Neuronal stem cell (in vitro differentiated cells): ENCODE measurements at regions not wholly inside any gene's neighbourhood (a gene's known extent, or its start where the extent isn't known, plus 50 kb on each side); places are given as distances from the start of the nearest gene placed in this dataset.

Experiments
- DNase-seq: peaks from one replicate; pipeline ENCODE4 v3.0.0-alpha.2; 2013; ENCODE audit warnings: low spot score
- H2AFZ ChIP-seq: one replicate; pipeline ENCODE4 v1.6.1; 2013; ENCODE audit warnings: mild to moderate bottlenecking, low read length, inconsistent platforms
- H2AK5ac ChIP-seq: 2 replicates; pipeline ENCODE4 v1.6.1; 2013; ENCODE audit warnings: low read depth, mild to moderate bottlenecking, inconsistent platforms, low read length, moderate library complexity, mixed read lengths
- H2BK120ac ChIP-seq: 2 replicates; pipeline ENCODE4 v1.6.1; 2013; ENCODE audit warnings: low read depth, mild to moderate bottlenecking, inconsistent platforms, low read length, moderate library complexity, mixed read lengths
- H2BK12ac ChIP-seq: one replicate; pipeline ENCODE4 v1.6.1; 2013; ENCODE audit warnings: low read length, inconsistent platforms
- H2BK15ac ChIP-seq: 2 replicates; pipeline ENCODE4 v1.6.1; 2013; ENCODE audit warnings: mild to moderate bottlenecking, low read length, inconsistent platforms, mixed read lengths
- H2BK5ac ChIP-seq: one replicate; pipeline ENCODE4 v1.6.1; 2013; ENCODE audit warnings: inconsistent platforms, mild to moderate bottlenecking, low read length, moderate library complexity
- H3K14ac ChIP-seq: one replicate; pipeline ENCODE4 v1.6.1; 2013; ENCODE audit warnings: low read length, inconsistent platforms
- H3K18ac ChIP-seq: 2 replicates; pipeline ENCODE4 v1.6.1; 2013; ENCODE audit warnings: low read length, inconsistent platforms
- H3K23ac ChIP-seq: 2 replicates; pipeline ENCODE4 v1.6.1; 2013; ENCODE audit warnings: low read depth, mild to moderate bottlenecking, mixed read lengths, low read length, inconsistent platforms; ENCODE audit not compliant: poor library complexity
- H3K27ac ChIP-seq: replicated peaks from 3 replicates; pipeline ENCODE4 v1.5.1; 2013; ENCODE audit warnings: low read length, inconsistent platforms
- H3K27me3 ChIP-seq, 3 experiments: 2 replicates each; pipeline ENCODE4 v1.6.1; 2013; ENCODE audit warnings: low read length in 3 of 3, mild to moderate bottlenecking in 2 of 3, inconsistent platforms in 1 of 3, low read depth in 1 of 3, mixed read lengths in 1 of 3, moderate library complexity in 1 of 3; ENCODE audit not compliant: control insufficient read depth in 3 of 3, insufficient read depth in 3 of 3
- H3K36me3 ChIP-seq, 2 donors: replicated peaks in 1 of 2; 2 replicates each; pipeline ENCODE4 v1.6.1; 2013; ENCODE audit warnings: low read length in 2 of 2; ENCODE audit not compliant: control insufficient read depth in 2 of 2, insufficient read depth in 2 of 2
- H3K4ac ChIP-seq: 2 replicates; pipeline ENCODE4 v1.6.1; 2013; ENCODE audit warnings: inconsistent platforms, mild to moderate bottlenecking, low read length, moderate library complexity
- H3K4me1 ChIP-seq, 2 donors: 1 replicate in 1 of 2; 2 replicates in 1 of 2; pipeline ENCODE4 v1.6.1; 2013; ENCODE audit warnings: low read length in 2 of 2, low read depth in 1 of 2; ENCODE audit not compliant: control insufficient read depth in 2 of 2, insufficient read depth in 1 of 2
- H3K4me2 ChIP-seq: one replicate; pipeline ENCODE4 v1.6.1; 2013; ENCODE audit warnings: mild to moderate bottlenecking, low read length, inconsistent platforms; ENCODE audit not compliant: insufficient read depth, poor library complexity, severe bottlenecking
- H3K4me3 ChIP-seq, 2 donors: 2 replicates each; pipeline ENCODE4 v1.5.1; 2013; ENCODE audit warnings: low read length in 2 of 2, mild to moderate bottlenecking in 2 of 2, inconsistent platforms in 1 of 2, moderate library complexity in 1 of 2
- H3K79me1 ChIP-seq: one replicate; pipeline ENCODE4 v1.6.1; 2013; ENCODE audit warnings: low read depth, mild to moderate bottlenecking, inconsistent platforms, low read length, moderate library complexity
- H3K9ac ChIP-seq: one replicate; pipeline ENCODE4 v1.6.1; 2013; ENCODE audit warnings: mild to moderate bottlenecking, low read depth, low read length, inconsistent platforms; ENCODE audit not compliant: poor library complexity
- H3K9me3 ChIP-seq, 2 donors: replicated peaks in 1 of 2; 2 replicates each; pipeline versions ENCODE3 to v1.6.1; 2013; ENCODE audit warnings: low read length in 2 of 2, mild to moderate bottlenecking in 2 of 2, inconsistent platforms in 1 of 2, low read depth in 1 of 2, mixed read lengths in 1 of 2, moderate library complexity in 1 of 2; ENCODE audit not compliant: control insufficient read depth in 2 of 2, insufficient read depth in 1 of 2
- H4K8ac ChIP-seq: one replicate; pipeline ENCODE4 v1.6.1; 2013; ENCODE audit warnings: low read depth, mild to moderate bottlenecking, inconsistent platforms, low read length, moderate library complexity
- H4K91ac ChIP-seq: one replicate; pipeline ENCODE4 v1.6.1; 2013; ENCODE audit warnings: low read length, low read depth, mild to moderate bottlenecking, inconsistent platforms; ENCODE audit not compliant: poor library complexity
- WGBS, 2 donors: extraction: QIAGEN DNeasy Blood & Tissue Kit; methylation state at CpG; one replicate each; pipeline ENCODE4 v1.1.7; 2013; ENCODE audit warnings: missing lambda C conversion rate in 2 of 2, mixed read lengths in 1 of 2; ENCODE audit not compliant: insufficient read length in 2 of 2, insufficient replicate concordance in 1 of 2; ENCODE audit errors: extremely low coverage in 2 of 2; 5-methylcytosine and 5-hydroxymethylcytosine counted together

DNA sequence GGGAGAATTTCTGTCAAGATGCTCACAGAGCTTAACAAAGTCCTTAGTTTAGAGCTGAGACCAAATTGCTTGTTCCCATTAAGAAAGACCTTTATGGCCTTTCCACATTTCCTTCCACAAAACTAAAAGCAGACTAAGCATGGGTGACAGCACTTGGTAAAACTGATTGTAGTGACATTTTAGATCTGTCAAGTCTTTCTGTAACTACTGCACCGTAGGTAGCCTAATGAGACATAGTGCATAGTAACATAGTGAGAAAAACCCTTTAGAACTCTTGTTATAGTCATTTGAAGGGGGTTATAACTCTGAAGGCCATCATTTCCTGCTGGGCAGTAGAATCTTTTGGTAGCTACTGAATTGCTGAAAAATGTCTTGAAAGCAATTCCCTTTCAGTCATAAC, 990.9 kb upstream of the CNTN5 start:
- H3K9ac ChIP-seq: no peak overlapping the region
- H2AK5ac ChIP-seq: no peak overlapping the region
- H3K9me3 ChIP-seq: peaks cover 0 to 2% of the 10 kb centered on the region in 2 donors
- no peak overlapping the region for H3K4me3 ChIP-seq
- no peaks in the 10 kb centered on the region for H3K4me1 ChIP-seq
- DNase-seq: no peak
- H3K4ac ChIP-seq: no peak overlapping the region
- no peak overlapping the region for H2BK120ac ChIP-seq
- WGBS, 2 donors: no CpG with 5 or more reads among the region's 1 CpG
- H3K36me3 ChIP-seq: no peaks in the 10 kb centered on the region
- no peak overlapping the region for H3K18ac ChIP-seq
- no peaks in the 10 kb centered on the region for H3K27me3 ChIP-seq
- no peak overlapping the region for H2AFZ ChIP-seq
- no peak overlapping the region for H3K14ac ChIP-seq
- H4K91ac ChIP-seq: no peak overlapping the region
- no peak overlapping the region for H2BK5ac ChIP-seq
- H2BK15ac ChIP-seq: no peak overlapping the region
- H3K27ac ChIP-seq: no peak overlapping the region
- H4K8ac ChIP-seq: no peak overlapping the region
- no peaks in the 10 kb centered on the region for H3K79me1 ChIP-seq
- H3K4me2 ChIP-seq: no peak overlapping the region
- H2BK12ac ChIP-seq: no peak overlapping the region
- no peak overlapping the region for H3K23ac ChIP-seq

DNA sequence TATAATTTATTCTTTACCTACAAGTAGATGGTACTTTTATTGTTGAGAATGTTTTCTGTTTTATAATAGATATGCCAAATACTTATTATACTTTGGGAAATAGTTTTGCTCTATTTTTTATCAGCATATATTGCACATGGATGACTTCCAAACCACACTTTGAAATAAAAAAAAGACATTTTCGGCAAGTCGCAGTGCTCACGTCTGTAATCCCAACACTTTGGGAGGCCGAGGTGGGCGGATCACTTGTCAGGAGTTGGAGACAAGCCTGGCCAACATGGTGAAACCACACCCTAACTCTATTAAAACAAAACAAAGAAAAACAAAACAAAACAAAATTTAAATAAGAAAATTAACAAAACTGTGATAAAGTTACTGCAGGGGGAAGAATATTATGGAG, 983.9 kb upstream of the CNTN5 start:
- H2BK15ac ChIP-seq: no peak overlapping the region
- no peak overlapping the region for H2AFZ ChIP-seq
- H3K4me1 ChIP-seq: no peaks in the 10 kb centered on the region
- no peak overlapping the region for H3K23ac ChIP-seq
- H4K8ac ChIP-seq: no peak overlapping the region
- H2BK12ac ChIP-seq: no peak overlapping the region
- H2AK5ac ChIP-seq: no peak overlapping the region
- peaks cover 0 to 2% of the 10 kb centered on the region in 2 donors for H3K9me3 ChIP-seq
- no peak overlapping the region for H3K18ac ChIP-seq
- no CpG with 5 or more reads among the region's 5 CpGs for WGBS, 2 donors
- DNase-seq: no peak
- no peak overlapping the region for H3K27ac ChIP-seq
- H2BK5ac ChIP-seq: no peak overlapping the region
- no peak overlapping the region for H3K4me3 ChIP-seq
- no peak overlapping the region for H3K4me2 ChIP-seq
- no peak overlapping the region for H3K4ac ChIP-seq
- no peak overlapping the region for H4K91ac ChIP-seq
- H3K9ac ChIP-seq: no peak overlapping the region
- H3K36me3 ChIP-seq: no peaks in the 10 kb centered on the region
- no peaks in the 10 kb centered on the region for H3K79me1 ChIP-seq
- H3K27me3 ChIP-seq: no peaks in the 10 kb centered on the region
- no peak overlapping the region for H2BK120ac ChIP-seq
- H3K14ac ChIP-seq: no peak overlapping the region

DNA sequence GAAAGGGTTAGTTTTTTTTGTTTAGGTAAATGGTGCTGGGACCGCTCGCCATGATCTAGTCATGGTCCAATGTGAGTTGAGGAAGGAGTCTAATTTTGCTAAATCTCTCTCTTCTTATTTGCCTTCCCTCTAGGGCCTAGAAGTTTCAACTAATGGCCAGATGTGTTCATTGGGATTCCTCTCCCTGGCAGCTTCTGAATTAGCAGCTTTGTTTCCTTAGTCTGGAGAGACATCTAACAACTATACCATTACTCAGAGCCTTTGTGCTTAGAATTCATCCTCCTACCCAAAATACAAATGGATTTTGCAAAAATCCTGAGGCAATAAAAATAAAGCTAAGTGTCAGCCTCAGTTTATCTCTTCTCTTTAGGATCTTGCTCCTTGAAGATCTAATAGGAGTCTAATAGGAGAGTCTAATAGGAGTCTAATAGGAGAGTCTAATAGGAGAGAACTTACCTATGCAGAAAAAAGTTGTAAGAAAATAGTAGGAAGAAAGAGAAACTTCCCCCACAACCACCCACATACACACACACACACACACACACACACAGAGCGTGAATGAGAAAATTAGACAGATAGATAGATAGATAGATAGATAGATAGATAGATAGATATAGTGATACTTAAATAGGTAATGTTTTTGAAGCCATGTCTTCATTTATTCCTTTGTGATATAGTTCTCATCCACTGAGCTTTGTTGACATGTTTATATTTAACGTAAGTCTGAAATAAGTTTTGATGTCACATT, 980.5 kb upstream of the CNTN5 start:
- no peak overlapping the region for H3K27ac ChIP-seq
- no peak overlapping the region for H2AFZ ChIP-seq
- no peak overlapping the region for H3K14ac ChIP-seq
- H3K27me3 ChIP-seq: no peaks in the 10 kb centered on the region
- H2AK5ac ChIP-seq: no peak overlapping the region
- no peak overlapping the region for H2BK5ac ChIP-seq
- WGBS, 2 donors: no CpG with 5 or more reads among the region's 4 CpGs
- no peaks in the 10 kb centered on the region for H3K79me1 ChIP-seq
- no peaks in the 10 kb centered on the region for H3K9me3 ChIP-seq
- no peak overlapping the region for H2BK120ac ChIP-seq
- H2BK15ac ChIP-seq: no peak overlapping the region
- no peak overlapping the region for H3K23ac ChIP-seq
- H3K9ac ChIP-seq: no peak overlapping the region
- H3K36me3 ChIP-seq: no peaks in the 10 kb centered on the region
- H3K4ac ChIP-seq: no peak overlapping the region
- H3K4me2 ChIP-seq: no peak overlapping the region
- no peaks in the 10 kb centered on the region for H3K4me1 ChIP-seq
- H3K4me3 ChIP-seq: no peak overlapping the region
- H4K8ac ChIP-seq: no peak overlapping the region
- H3K18ac ChIP-seq: no peak overlapping the region
- no peak overlapping the region for H2BK12ac ChIP-seq
- no peak overlapping the region for H4K91ac ChIP-seq
- no peak for DNase-seq

GRCh38 chr11:98047647-98048046, 973.1 kb upstream of the CNTN5 start:
- DNase-seq: no peak
- Histone ChIP-seq H2BK12ac (no peak overlapping the region), H3K79me1 (no peaks in the 10 kb centered on the region), H3K9me3 (no peaks in the 10 kb centered on the region), H2AFZ (no peak overlapping the region), H3K4me3 (no peak overlapping the region), H3K27ac (no peak overlapping the region), H3K9ac (no peak overlapping the region), H3K23ac (no peak overlapping the region), H3K4me2 (no peak overlapping the region), H2BK15ac (no peak overlapping the region), H3K4me1 (no peaks in the 10 kb centered on the region), H2BK5ac (no peak overlapping the region), H2AK5ac (no peak overlapping the region), H3K18ac (no peak overlapping the region), H3K27me3 (no peaks in the 10 kb centered on the region), H3K14ac (no peak overlapping the region), H3K4ac (no peak overlapping the region), H3K36me3 (no peaks in the 10 kb centered on the region), H2BK120ac (no peak overlapping the region), H4K91ac (no peak overlapping the region), H4K8ac (no peak overlapping the region)
- no CpG with 5 or more reads among the region's 3 CpGs for WGBS, 2 donors
